ENCODE measurements at regions not wholly inside any gene's neighbourhood (a gene's known extent, or its start where the extent isn't known, plus 50 kb on each side); places are given as distances from the start of the nearest gene placed in this dataset.

- TF ChIP-seq PRDM15 (CRISPR knock-in tag; IDR thresholded peaks at IDR 0.05) = no peak
- no peak for TF ChIP-seq ZBTB40 (IDR thresholded peaks at IDR 0.05; ENCODE audit: borderline replicate concordance)
Observed at GRCh38 chr4:162450531-162451035, 286.8 kb upstream of the FSTL5 start (continued).

GRCh38 chr4:162443510-162443909 is 279.7 kb upstream of the FSTL5 start:
- H4K20me1 ChIP-seq (ENCODE audit: control insufficient read depth, insufficient read depth) = no peaks in the 10 kb centered on the region
- RAD21 ChIA-PET (ENCODE audit: unreplicated experiment) = no interaction called here
- H3K4me2 ChIP-seq (ENCODE audit: control insufficient read depth, insufficient read depth) = no peak overlapping the region
- no peak overlapping the region for H3K27ac ChIP-seq (ENCODE audit: control insufficient read depth, insufficient read depth)
- H3K27me3 ChIP-seq (replicated peaks in 1 of 2; ENCODE audit: control insufficient read depth in 2 of 2, insufficient read depth in 2 of 2, low read length in 1 of 2) = no peaks in the 10 kb centered on the region
- TF ChIP-seq ZBED1 (IDR thresholded peaks at IDR 0.05; ENCODE audit: borderline replicate concordance) (no peak), ZBTB33 (IDR thresholded peaks at IDR 0.05) (no peak)
- H3K9me3 ChIP-seq (replicated peaks; ENCODE audit: control insufficient read depth, insufficient read depth, low read length) = no peaks in the 10 kb centered on the region
- no peak for ATAC-seq
- CTCF ChIA-PET = no interaction called here
- no peak for FAIRE-seq
- no peak overlapping the region for H3K4me3 ChIP-seq
- intact Hi-C loops (cut with micrococcal nuclease; ENCODE audit: unreplicated experiment) (no loop called here), in situ Hi-C loops (cut with MboI) (no loop called here)
- SMC1A ChIA-PET (ENCODE audit: uncharacterized antibody, unreplicated experiment) = no interaction called here
- H3K9ac ChIP-seq (ENCODE audit: control insufficient read depth, insufficient read depth, low read length) = no peak overlapping the region
- WGBS (ENCODE audit: insufficient coverage, insufficient replicate concordance, low lambda C conversion rate, missing lambda C conversion rate) = 0% methylated on average over 2 of the region's 2 CpGs
- no TSS peak for BruUV-seq (replicated peaks)
- no peak overlapping the region for H2AFZ ChIP-seq (ENCODE audit: control insufficient read depth, low read depth, low read length)
- no peak for DNase-seq (ENCODE audit: low read depth, low spot score)
- H3K36me3 ChIP-seq (ENCODE audit: control insufficient read depth in 2 of 2, insufficient read depth in 2 of 2, low read length in 1 of 2) = no peaks in the 10 kb centered on the region
- H3K79me2 ChIP-seq (ENCODE audit: control insufficient read depth, insufficient read depth, low read length) = no peaks in the 10 kb centered on the region
- POLR2A ChIA-PET = no interaction called here
- H3K4me1 ChIP-seq (ENCODE audit: control insufficient read depth, insufficient read depth, low read length) = no peaks in the 10 kb centered on the region

Data from GM12878 (cell line).